GM19043 (cell line): ENCODE measurements at regions not wholly inside any gene's neighbourhood (a gene's known extent, or its start where the extent isn't known, plus 50 kb on each side); places are given as distances from the start of the nearest gene placed in this dataset.

ENCODE experiments used
- ATAC-seq: cut with Tn5 transposase; IDR thresholded peaks from one replicate; pipeline ENCODE4 v1.9.1; 2021; ENCODE audit warnings: low read depth; ENCODE audit not compliant: unreplicated experiment

DNA sequence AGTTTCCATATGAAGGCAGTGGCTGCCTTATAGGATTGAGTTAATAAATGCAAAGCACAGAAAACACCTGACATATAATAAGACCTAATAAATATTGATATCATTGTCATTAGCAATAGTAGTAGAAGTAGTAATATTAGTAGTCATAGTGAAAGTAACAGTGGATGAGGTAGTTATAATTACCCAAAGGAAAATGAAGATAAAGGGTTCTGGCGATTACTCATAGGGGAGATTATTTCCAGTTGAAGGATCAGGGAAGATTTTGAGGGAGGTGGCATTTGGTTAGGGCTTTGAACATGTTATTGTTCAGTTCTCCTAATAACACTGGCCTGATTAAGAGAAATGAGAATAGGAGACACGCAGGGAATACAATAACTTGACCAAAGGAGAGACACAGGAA lies 131.9 kb upstream of the GPRIN3 start:
- no peak for ATAC-seq

DNA sequence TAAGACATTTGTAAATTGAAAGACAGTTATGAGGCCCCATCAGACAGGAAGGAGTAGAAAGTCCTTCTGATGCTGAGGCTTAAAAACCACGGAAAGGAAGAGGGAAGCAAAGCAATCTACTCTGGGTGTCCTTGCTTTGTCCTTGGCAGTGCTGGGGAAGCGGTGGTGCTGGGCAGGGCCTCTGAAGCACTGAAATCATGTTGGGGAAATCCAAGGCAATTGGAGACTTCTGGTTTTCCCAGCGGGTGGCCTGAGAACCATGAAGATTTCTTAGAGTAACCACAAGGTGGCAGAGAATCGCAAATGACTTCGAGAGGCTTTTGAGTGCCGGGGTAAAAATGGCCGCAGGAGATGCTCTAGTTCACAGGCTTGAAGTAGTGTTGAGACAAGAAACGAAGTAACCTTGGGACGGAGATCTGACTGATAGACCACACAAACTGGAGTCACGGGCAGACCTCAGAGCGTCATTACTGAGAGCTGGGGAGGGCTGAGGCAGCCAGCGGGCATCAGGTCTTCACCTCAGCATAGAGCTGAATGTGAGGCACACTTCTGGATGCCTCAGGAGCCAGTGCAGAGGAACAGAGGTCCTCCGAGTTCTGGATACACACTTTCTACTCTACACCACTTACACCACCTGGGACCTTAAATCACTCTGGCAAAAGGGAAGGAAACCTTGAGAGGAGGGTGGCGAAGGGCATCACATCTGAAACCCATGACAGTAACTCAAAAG lies 130.7 kb upstream of the GPRIN3 start:
- peak; percentile 58 for ATAC-seq

DNA sequence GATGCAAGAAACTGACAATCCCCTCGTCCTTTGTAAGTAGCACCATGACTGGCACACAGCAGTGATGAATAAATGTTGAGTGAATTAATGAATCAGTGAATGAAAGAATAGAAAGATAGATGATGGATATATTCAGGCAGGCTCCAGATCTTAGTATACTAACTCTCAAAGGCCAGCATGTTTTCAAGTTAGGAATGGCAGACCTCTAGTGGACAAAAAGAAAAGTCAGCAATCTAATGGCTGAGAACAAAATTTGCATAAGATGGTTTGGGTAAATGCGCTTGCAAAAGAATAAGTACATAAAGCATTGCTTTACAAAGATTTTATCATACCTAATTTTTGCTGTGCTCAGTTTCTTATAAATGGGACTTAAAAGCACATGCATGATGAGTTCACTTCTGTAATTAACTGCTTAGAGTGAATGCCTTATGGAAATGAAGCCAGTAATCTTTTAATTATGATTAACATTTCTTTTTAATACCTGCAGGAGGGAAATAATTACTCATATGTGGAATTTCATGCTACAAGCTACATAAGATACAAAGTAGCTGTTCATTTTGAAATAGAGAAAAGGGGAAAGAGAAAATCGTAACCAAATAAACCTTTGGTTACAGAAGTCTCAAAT lies 126.9 kb upstream of the GPRIN3 start:
- ATAC-seq, result peak; percentile 63

DNA sequence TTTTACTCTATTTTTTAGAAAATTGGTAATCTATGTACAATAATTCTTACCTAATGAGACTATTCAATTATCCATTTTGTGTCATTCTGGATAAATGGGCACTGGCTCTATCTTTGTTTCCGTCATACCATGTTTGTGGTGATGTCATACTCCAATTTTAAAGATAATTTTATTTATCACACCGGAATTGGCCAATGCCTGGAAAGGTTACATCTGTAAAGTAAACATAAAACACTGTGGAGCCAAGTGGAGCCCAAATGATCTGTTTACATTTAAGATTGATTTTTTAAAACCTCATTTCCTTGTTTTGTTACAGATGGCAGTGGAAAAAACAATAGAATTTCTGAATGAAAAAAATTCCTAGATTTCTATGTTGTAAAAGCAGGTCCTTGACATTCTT lies 120.2 kb upstream of the GPRIN3 start:
- ATAC-seq, result no peak

DNA sequence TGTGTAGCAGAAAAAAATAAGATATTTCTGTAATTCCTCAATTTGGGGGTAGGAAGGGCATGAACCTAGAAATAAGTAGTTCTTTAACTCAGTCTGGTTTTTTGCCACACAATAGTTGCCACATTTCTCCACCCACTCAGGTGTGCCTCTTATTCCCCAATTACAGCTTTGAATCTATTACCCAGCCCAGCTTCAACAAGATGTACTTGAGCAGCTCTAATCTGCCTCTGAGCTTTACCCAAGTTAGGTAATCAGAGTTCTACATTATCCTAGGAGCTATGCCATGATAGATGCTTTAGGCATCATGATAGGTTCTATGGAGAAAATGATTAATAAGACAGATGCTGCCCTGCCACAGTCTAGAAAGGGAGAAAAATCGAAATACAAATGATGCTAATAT lies 117.4 kb upstream of the GPRIN3 start:
- no peak for ATAC-seq

DNA sequence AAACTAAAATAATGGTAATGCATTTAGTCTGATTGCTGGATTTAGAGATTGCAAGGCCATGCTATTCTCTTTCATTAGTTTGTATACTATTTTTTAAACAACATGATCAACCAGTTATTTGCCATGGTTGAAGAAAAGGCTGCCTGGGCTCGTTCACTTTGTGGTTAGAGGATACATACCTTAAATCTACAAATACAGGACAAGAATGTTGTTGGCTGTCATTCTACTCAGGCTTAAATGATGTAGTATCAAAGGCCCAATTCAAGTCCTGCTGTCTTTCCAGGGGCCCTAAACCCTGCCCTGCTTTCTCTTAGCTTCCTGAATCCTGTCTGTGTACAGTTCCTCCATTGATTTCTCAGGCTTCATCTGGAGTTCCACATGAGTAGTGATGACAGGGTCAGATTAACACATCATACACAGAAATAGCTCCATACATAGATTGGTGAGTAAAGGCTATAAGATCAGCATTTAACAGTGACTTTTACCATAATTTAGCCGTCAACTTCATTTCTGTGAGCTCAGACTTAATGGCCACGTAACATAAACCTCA lies 114.9 kb upstream of the GPRIN3 start:
- ATAC-seq, result no peak

DNA sequence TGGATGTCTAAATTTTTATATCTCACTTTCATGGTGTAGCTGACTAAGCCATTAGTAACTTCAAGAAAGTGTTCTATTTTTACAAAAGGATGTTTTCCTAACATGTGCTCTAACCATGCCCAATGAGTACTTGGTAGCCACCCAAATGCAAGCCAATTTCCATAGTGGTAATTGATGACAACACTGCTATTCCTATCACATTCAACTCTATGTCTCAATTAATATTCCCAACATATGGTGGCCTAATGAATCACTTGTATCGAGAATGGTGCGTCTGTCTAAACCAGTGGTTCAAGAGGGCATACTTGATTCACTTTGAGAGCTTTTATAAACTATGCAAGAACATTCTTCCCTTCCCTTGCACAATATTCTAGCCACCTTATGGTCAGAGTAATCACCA lies 112.9 kb upstream of the GPRIN3 start:
- no peak for ATAC-seq

DNA sequence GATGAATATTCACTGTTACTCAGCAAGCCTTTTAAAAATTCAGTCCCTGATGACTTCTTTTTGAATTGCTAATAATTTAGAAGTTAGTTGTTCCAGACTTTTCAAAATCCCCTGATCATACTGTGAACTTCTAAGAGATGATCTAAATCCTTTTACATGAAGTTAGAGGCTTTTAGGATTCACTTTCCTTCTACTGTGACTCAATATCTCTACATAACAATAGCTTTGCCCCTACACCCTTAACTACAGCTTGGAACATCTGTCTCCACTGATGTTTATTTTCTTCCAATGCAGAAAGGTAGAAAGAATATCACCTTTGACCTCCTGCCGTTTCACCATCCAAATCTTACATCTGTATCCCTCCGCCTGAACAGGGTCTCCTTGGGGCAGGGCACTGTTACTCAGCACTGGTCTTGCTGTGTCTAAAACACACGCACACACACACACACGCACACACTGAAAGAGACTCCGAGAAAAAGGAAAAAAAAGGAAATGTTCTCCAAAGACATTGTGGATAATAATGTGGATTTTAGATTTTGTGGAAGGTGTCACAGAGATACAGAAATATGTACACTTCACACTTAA lies 111.6 kb upstream of the GPRIN3 start:
- ATAC-seq, result no peak

DNA sequence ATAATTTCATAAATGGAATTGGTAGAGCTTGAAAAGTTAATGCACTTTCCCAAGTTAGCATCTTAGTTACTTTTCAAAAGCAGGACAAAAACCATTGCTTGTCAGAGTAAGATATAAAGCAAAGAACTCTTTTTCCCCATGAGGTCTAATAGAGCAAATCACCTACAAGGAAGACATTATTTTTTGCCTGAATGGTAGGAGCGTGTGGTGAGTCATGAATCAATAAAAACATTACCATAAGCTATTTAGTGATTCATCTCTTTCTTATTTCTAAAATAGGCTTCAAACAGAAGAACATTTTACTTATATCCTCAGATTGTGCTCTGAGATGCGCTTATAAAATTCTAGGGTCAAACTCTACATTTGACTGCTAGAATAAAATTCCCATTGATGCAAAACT lies 109.4 kb upstream of the GPRIN3 start:
- ATAC-seq, result no peak

DNA sequence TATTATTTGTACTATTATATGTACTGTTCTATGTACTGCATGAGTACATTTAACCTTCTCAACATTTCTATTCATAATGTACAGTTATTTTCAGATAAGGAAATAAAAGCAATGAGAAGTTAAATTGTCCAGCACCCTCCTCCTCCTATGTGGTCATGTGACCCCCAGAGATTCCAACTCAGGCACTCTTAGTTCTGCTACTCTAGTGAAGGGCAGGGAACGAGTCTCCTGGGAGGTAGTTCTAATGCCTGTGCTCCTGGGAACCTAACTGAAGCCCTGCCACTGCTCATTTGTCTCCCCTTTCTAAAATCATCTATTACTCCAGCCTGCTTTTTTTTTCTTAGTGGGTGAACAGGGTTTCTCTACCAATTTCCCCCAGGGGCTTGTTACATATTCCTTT lies 105.9 kb upstream of the GPRIN3 start:
- ATAC-seq, result no peak

DNA sequence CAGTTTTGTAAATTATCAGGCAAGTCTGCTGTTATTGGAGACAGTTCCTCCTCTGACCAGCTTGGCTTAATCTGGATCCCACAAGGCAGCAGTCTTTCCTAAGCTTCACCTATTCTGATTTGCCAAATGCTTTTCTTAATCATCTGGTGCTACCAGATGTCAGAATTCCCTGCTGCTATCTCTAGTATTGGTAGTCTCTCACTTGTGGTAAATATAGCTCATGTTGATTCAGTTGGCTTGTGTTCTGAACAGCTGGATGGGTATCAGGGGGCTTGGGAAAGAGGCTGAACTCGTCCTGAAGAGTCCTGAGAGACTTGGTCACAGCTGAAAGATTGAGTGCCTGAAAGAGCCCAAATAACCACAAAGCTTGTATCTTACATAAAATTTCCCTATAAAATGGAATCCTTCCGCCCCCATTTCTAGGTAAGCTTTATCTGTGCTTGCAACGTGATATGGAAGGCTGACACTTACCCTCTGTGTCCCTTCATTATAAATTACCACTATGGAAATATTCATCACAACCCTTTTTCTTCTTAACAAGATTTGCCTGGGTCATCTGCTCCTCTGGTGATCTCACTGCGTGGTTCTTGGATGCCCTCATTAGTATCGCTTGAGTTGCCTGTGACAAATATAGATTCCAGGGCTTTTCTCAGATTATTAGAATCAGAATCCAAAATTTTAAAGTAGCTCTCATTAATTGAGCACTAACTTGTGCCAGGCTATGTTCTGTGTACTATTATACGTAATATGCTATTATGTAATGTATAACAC lies 104.1 kb upstream of the GPRIN3 start:
- no peak for ATAC-seq

DNA sequence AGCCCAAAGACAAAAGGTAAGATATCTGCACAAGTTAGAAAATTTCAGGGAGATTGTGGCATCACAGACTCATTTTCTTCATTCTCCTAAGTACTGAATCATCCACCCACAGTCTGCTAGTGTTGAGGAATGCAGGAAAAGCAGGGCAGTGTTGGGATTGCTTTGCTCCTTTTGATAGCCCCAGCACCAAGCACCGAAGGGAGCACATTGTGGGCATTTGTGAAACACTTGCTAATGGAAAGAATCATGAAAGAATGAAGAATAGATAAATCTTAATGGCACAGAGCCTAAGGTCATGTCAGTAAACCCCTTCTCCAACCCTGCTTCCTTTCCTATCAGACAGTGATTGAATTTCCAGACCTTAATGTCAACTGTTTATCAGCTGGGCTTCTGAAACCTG lies 103.1 kb upstream of the GPRIN3 start:
- no peak for ATAC-seq

DNA sequence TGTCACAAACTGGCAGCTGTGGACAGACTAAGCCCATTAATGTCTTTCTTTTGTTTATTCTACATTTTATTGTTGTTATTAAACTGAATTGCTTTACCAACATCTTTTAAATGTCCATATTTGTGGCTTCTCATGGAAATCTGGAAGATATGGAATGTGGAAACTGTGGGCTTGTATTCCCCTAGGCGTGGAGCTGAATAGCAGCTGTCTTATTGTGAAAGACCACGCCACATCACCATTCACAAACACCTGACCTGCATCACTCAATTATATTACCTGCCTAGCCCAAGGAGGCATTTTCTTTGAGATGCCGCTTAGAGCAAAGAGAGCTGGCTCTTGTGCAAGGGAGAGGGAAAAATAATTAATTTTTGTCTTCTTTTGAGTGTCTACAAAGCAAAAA lies 96.9 kb upstream of the GPRIN3 start:
- ATAC-seq, result no peak

DNA sequence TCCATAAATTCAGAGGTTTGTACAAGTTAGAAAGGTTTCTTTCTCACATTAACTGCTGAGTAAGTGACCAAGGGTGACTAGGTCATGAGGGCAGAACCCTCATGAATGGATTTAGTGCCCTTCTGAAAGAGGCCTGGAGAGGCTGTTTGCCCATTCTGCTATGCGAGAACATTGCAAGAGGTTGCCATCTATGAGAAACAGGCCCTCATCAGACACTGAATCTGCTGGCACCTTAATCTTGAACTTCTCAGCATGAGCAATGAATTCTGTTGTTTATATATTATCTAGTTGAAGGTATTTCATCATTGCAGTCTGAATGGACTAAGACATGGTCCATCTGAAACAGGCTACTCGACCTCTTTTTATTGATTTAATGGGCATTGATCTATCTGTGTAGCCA lies 96.2 kb upstream of the GPRIN3 start:
- no peak for ATAC-seq

DNA sequence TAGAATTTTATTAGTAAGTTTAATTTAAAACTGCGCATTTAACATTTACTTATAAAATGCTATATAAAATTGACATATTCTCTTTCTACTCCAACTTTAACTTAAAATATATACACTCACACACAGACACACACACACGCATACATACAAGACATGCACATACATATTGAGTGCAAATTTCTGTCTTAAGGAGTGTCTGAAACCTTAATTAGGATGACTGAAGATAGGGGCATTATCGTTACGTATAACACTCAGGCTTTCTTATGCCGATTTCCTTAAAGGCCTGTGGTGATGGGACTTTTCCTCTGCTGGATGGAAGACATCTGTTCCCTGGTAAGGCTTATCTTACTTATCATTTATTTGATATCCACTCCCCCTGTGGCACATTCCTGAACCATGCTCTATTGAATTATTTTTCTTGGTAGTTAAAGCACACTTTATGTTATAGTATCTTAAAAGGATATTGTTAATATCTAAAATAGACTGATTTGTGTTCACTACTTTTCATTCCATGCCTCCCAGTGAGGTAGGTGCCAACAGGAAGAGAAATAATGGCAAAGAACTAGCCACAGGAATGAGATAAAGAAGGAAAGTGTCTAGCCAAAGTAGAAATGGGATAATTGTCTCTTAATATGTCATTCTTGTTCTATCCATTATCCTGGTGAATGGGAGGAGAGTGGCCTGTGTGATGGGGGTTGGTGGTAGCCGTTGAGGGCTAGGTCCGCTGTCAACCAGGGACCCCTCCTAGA lies 92.9 kb upstream of the GPRIN3 start:
- ATAC-seq, result no peak

DNA sequence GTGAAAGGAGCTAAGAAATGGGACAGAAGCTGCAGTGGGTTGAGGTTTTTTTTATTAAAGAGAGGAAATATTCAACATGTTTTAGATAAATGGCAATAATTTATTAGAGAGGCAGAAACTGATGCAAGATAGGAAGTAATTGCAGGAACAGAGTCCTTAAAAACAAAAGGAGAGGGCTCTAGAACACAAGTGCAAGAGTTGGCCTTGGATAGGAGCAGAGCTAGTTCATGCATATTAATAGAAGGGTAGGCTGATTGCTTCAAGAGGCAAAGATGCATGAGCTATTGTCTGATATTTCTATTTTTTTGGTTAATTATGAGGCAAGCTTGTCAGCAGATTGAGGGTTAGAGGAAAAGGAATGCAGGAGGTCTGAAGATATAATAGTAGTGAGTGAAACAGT lies 91.0 kb upstream of the GPRIN3 start:
- no peak for ATAC-seq

DNA sequence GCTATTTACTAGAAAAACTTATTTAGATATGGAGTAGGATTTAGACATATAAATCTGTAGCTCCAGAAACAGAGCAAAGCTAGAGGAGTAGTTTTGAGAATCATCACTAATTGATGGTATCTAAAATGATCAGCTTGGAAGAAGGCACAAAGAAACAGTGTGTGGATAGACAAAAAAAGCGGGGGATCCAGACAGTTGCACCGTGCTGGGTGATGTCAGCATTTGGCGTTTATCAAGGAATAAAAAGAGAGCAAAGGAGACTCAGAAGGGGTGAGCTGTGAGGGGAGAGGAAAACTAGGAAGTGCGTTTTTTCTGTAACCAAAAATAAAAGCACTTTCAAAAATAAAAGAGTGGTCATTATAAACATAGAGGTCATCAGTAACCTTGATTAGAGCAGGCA lies 90.5 kb upstream of the GPRIN3 start:
- no peak for ATAC-seq

DNA sequence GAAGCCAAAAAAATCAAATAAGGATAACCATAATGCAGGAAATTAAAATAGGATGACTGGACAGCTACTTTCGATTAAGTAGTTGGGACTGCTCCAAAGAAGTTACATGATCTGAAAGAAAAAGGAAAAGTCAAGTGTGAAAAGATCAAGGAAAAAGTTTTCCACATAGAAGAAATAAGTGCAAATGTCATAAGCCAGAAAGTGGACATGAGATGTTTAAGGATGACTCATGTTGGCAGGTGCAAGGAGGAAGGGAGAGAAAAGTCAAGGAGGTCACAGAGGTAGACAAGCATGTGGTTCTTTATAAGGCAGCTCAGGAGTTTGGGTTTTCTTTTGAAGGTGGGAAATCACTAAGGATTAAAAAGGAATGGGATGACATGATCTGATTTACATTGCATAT lies 89.8 kb upstream of the GPRIN3 start:
- no peak for ATAC-seq

DNA sequence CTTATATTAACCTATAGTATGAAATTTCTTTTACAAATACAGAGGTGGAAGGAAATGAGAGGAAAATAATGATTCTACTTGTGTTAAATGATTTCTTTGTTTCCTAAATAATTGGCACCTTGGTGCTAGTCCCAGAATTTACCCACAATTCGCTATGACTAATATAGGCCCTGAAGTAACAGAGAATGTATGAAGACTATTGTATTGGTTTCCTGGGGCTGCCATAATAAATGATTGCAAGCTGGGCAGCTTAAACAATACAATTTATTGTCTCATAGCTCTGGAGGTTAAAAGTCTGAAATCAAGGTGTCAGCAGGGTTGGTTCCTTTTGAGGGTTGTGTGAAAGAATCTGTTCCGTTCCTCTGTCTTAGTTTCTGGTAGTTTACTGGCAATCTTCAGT lies 74.8 kb upstream of the GPRIN3 start:
- no peak for ATAC-seq

DNA sequence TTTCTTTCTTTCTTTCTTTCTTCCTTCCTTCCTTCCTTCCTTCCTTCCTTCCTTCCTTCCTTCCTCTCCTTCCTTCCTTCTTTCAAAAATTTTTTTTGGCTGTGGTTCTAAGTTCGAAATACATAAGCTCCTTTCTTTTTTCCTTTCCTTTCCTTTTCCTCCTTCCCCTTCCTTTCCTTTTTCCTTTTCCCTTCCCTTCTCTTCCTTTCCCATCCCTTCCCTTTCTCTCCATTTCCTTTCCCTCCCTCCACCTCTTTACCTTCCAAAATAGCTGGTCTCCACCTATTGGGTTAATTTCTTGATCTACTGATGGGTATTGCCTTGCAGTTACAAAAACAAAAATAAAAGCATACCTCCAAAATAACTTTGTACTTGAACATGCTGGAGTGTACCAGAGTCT lies 73.4 kb upstream of the GPRIN3 start:
- no peak for ATAC-seq
